DMS53 treated with DMSO at 0.1 percent for 48 hours (cell line): ENCODE measurements at regions not wholly inside any gene's neighbourhood (a gene's known extent, or its start where the extent isn't known, plus 50 kb on each side); places are given as distances from the start of the nearest gene placed in this dataset.
"Not testable (repeated sequence)": the region's sequence is repeated elsewhere in the genome, so short reads cannot be mapped to it uniquely, and the experiment has no call there.

Experiments
- DNase-seq: peaks from one replicate; lab custom pipeline; 2025; ENCODE audit not compliant: unreplicated experiment; lab: John Stamatoyannopoulos, UW

DNA sequence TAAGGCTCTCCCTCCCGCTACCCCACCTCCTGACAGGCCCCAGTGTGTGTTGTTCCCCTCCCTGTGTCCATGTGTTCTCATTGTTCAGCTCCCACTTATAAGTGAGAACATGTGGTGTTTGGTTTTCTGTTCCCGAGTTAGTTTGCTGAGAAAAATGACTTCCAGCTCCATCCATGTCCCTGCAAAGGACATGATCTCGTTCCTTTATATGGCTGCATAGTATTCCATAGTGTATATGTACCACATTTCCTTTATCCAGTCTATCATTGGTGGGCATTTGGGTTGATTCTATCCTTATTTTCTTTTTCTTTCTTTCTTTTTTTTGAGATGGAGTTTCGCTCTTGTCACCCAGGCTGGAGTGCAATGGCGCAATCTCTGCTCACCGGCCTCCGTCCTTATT lies 57.8 kb upstream of the RASSF3 start:
- not testable (repeated sequence) for DNase-seq

DNA sequence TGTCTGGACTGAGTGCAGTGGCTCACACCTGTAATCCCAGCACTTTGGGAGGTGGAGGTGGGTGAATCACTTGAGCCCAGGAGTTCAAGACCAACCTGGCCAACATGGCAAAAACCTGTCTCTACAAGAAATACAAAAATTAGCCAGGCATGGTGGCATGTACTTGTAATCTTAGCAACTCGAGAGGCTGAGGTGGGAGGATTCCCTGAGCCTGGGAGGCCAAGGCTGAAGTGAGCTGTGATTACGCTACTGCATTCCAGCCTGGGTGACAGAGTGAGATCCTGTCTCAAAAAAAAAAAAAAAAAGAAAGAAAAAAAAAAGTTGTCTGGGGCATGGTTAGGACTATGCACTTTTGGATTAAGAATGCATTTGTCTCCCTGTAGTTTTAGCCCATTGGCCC lies 56.6 kb upstream of the RASSF3 start:
- DNase-seq = not testable (repeated sequence)

DNA sequence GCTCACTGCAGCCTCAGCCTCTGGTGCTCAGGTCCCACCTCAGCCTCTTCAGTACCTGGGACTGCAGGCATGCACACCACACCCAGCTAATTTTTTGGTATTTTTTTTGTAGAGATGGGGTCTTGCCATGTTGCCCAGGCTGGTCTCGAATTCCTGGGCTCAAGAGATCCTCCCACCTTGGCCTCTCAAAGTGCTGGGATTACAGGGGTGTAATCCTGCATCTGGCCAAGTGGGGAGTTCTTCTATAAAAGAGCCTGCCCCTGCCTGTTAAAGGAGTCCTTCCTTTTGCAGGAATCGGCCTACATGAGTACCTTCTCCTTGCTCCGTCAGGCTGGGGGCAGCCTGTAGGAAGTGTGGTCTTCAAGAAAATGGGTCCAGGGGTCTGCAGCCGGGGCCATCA lies 54.1 kb upstream of the RASSF3 start:
- no peak for DNase-seq

DNA sequence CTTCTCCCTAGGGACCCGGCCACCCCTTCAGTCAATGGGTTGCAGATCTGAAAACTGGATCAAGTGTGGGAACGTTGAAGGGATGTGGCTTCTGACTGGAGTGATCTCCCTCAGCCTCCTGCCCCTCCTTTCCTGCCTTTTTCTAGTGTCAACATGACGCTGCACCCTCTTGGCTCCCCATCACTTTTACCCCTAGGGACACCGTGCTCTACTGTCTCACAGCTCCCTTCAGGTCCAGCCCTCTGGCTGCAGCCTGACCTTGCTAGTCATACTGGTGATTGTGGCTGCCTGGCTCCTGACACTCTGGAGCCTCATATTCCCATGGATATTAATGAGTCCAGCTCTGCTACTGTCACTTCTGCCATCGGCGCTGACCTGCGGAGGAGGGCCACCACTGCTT lies 51.5 kb upstream of the RASSF3 start:
- DNase-seq = no peak

DNA sequence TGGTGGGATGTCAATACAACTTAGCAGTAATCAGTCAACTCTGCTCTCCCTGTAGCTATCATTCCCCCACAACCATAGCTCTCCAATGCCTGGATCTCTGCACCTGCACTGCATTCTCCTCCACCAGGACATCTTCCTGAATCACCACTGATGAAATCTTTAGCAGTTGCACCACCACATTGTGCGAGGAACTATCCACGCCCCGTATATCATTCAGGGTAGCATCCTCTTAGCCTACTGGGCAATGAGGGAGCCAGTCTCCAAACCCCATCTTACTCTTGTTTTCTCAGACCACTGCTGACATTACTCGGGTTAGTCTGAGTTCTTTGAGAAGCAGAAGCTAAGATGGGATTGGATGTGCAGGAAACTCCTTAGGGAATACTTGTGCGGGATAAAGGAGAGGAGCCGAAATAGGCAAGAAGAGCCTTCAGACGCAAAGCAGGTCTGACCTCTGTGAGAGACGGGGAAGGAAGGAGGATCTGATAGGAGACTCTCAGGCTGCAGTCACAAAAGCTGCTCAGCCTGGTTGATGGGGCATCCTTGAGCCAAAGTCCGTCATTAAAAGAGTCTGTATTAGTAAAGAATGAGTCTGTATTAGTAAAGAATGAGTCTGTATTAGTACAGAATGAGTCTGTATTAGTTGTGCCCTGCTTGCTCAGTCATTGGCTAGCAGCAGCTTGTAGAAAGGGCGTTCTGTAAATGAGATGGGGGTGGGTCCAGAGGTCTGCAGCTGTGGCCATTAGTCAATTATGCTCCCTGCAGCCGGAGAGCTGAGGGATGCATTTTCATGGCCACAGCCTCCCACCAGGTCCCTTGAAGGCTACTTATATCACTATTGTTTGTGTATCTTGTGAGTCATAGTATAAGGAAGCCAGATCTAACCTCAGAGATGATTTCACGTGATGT lies 49.6 kb upstream of the RASSF3 start:
- DNase-seq = peak; percentile 59
